C4-2B (cell line): ENCODE measurements at regions not wholly inside any gene's neighbourhood (a gene's known extent, or its start where the extent isn't known, plus 50 kb on each side); places are given as distances from the start of the nearest gene placed in this dataset.

Source experiments
- H3K27ac ChIP-seq: fragments of 450-650 bp; 2 replicates; pipeline ENCODE4 v1.5.1; 2017
- CTCF ChIP-seq: fragments of 450-650 bp; conservative IDR thresholded peaks from 2 replicates; pipeline ENCODE4 v1.5.1; 2017; ENCODE audit warnings: mild to moderate bottlenecking
- ZFX ChIP-seq: fragments of 450-650 bp; IDR thresholded peaks from 2 replicates; pipeline ENCODE4 v1.6.1; 2017

DNA sequence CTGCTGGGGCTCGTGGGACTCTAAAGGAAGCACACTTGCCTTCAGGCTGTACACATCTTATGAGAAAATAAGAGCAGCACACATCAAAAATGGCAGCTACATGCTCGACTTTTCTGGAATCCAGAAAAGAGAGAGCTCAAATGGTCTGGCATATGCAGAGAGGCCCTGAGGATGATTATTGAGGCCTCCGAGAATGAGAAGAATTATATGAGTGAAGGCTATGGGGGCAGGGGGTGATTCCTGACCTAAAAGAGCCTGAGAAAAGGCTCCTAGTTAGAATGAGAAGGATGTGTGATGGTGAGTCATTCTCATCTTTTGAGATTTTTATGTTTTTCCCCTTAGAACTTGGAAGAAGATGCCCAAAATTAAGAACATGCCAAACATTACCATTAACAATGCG, 97.1 kb downstream of the HSPH1 start:
- TF ChIP-seq ZFX (no peak), CTCF (no peak)
- H3K27ac ChIP-seq: no peak overlapping the region

GRCh38 chr13:31063772-31064171, 97.9 kb downstream of the HSPH1 start:
- no peak overlapping the region for H3K27ac ChIP-seq

GRCh38 chr13:31060655-31061054, 101.0 kb downstream of the HSPH1 start:
- no peak for TF ChIP-seq CTCF
- no peak for TF ChIP-seq ZFX
- H3K27ac ChIP-seq: no peak overlapping the region

More at GRCh38 chr13:31063772-31064171, 97.9 kb downstream of the HSPH1 start:
- TF ChIP-seq CTCF (no peak), ZFX (no peak)

GRCh38 chr13:31060220-31060619, 101.5 kb downstream of the HSPH1 start:
- TF ChIP-seq ZFX: no peak
- no peak for TF ChIP-seq CTCF
- no peak overlapping the region for H3K27ac ChIP-seq

DNA sequence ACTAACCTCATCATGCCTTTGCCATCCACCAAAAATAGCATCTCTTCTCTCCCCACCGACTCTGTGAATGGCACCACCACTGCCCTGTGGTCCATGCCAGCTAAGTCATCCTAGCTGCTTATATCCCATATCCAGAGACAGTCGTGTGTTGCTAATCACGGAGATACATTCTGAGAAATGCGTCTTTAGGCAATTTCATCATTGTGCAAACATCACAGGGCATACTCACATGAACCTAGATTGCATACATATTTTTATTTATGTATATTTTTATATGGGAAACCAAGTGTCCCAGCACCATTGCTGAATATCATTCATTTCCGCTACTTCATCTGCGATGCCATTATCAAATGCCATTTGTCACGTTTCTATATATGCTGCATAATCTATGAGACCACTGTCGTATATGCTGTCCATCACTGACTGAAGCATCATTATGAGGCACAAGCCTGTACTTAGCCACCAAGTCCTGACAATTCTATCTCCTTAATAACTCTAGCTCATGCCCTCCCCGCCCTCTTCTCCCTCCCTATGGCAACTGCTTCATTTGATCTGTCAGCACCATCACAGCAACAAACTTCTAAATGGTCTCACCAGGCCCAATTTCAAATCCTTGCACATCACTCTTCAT, 104.2 kb downstream of the HSPH1 start:
- H3K27ac ChIP-seq: no peak overlapping the region
- TF ChIP-seq CTCF: no peak
- TF ChIP-seq ZFX: no peak

DNA sequence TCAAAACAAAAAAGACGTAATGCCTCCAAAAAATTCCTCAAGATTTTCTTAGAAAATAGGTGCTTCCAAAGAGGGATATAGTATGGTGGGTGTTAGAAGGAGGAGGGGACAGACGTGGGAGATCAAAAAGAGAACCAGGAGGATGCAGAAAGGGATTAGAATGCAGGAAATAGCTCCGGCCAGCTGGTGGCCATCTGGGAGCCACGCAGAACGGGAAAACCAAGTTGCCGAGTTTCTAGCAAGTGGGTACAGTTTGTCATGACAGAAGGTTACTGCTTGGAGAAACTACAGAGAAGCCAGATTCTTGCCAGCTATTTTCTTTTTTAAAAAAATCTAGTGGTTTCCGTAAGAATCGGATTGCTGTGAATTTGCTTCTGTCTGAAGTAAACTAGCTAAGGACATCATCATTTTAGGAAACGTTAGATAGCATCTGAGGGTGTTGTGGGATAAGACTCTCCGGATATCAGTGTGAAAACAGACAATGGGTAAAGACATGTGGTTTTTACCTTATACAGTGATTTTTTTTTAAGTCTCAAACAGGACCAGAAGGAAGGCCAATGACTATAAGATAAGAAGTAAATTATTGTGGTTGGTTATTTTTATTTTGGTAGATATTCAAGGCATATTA, 104.9 kb downstream of the HSPH1 start:
- no peak for TF ChIP-seq ZFX
- TF ChIP-seq CTCF: no peak; the same call in 1 of the 2 replicates
- no peak overlapping the region for H3K27ac ChIP-seq

DNA sequence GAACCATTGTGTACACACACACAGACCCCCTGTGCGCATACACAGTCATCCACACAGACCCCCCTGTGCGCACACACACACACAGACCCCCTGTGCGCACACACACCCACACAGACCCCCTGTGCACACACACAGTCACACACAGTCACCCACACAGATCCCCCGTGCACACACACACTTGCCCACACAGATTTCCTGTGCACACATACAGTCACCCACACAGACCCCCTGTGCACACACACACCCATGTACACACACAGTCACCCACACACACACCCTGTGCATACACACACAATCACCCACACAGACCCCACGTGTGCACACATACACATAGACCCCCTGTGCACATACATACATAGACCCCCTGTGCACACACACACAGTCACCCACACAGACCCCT, 106.1 kb downstream of the HSPH1 start:
- TF ChIP-seq CTCF (no peak), ZFX (no peak)
- H3K27ac ChIP-seq: no peak overlapping the region
